ENCODE measurements at regions not wholly inside any gene's neighbourhood (a gene's known extent, or its start where the extent isn't known, plus 50 kb on each side); places are given as distances from the start of the nearest gene placed in this dataset.

GRCh38 chr6:95723638-95724037 is 146.3 kb downstream of the MANEA start:
- no peak for TF ChIP-seq SPI1 (IDR thresholded peaks at IDR 0.05; ENCODE audit: borderline replicate concordance, insufficient read depth, low read depth, low read length)
- no peak for TF ChIP-seq CTCF (IDR thresholded peaks at IDR 0.05 in 2 of 3, conservative IDR thresholded peaks at IDR 0.05 in 1 of 3; ENCODE audit: control insufficient read depth in 2 of 3, extremely low read depth in 1 of 3, insufficient read depth in 1 of 3, low read depth in 3 of 3, low read length in 3 of 3)
- TF ChIP-seq POLR2AphosphoS5 (IDR thresholded peaks at IDR 0.05; ENCODE audit: low read length): no peak
- TF ChIP-seq RAD51 (IDR thresholded peaks at IDR 0.05): no peak
- no peak for TF ChIP-seq POLR2A (IDR thresholded peaks at IDR 0.05; ENCODE audit: low read depth, low read length)
- TF ChIP-seq SIN3A (IDR thresholded peaks at IDR 0.05; ENCODE audit: low read depth, low read length): no peak
- no peak for TF ChIP-seq SMC3 (IDR thresholded peaks at IDR 0.05; ENCODE audit: borderline replicate concordance, low read length)
- no peak for TF ChIP-seq EZH2 (IDR thresholded peaks at IDR 0.05; ENCODE audit: borderline replicate concordance, control insufficient read depth, low read depth, low read length)
- no peak for TF ChIP-seq CEBPB (IDR thresholded peaks at IDR 0.05; ENCODE audit: borderline replicate concordance in 1 of 2, low read depth in 2 of 2, low read length in 2 of 2)
- TF ChIP-seq MEF2A (IDR thresholded peaks at IDR 0.05; ENCODE audit: insufficient read depth, low read depth, low read length): no peak

Data from GM12878 (cell line).